IMR-90 (cell line): ENCODE measurements at regions not wholly inside any gene's neighbourhood (a gene's known extent, or its start where the extent isn't known, plus 50 kb on each side); places are given as distances from the start of the nearest gene placed in this dataset.

Experiments
- BHLHE40 ChIP-seq: fragments of 150-350 bp; IDR thresholded peaks from 2 replicates; pipeline ENCODE4 v1.6.1; 2016; ENCODE audit warnings: mild to moderate bottlenecking, low read depth, low read length
- CEBPB ChIP-seq: IDR thresholded peaks from 2 replicates; pipeline ENCODE4 v1.6.1; 2012; ENCODE audit warnings: low read depth, low read length, improper control_type of control experiment
- CHD1 ChIP-seq: IDR thresholded peaks from 2 replicates; pipeline ENCODE4 v1.6.1; 2012; ENCODE audit warnings: low read depth, low read length, improper control_type of control experiment
- FOS ChIP-seq: fragments of 150-350 bp; IDR thresholded peaks from 2 replicates; pipeline ENCODE4 v1.6.1; 2016; ENCODE audit warnings: low read depth, low read length
- MAFK ChIP-seq: IDR thresholded peaks from 2 replicates; pipeline ENCODE4 v1.6.1; 2012; ENCODE audit warnings: low read depth, low read length, improper control_type of control experiment
- MXI1 ChIP-seq: IDR thresholded peaks from 2 replicates; pipeline ENCODE4 v1.6.1; 2012; ENCODE audit warnings: low read depth, mild to moderate bottlenecking, low read length, moderate library complexity, borderline replicate concordance
- POLR2A ChIP-seq: IDR thresholded peaks from 2 replicates; pipeline ENCODE4 v1.6.1; 2012; ENCODE audit warnings: mild to moderate bottlenecking, low read depth, low read length
- RAD21 ChIP-seq: IDR thresholded peaks from 2 replicates; pipeline ENCODE4 v1.6.1; 2012; ENCODE audit warnings: low read length, improper control_type of control experiment
- RCOR1 ChIP-seq: IDR thresholded peaks from 2 replicates; pipeline ENCODE4 v1.6.1; 2012; ENCODE audit warnings: mild to moderate bottlenecking, low read length, improper control_type of control experiment; ENCODE audit not compliant: insufficient replicate concordance
- RFX5 ChIP-seq: IDR thresholded peaks from 2 replicates; pipeline ENCODE4 v1.8.0; 2012; ENCODE audit warnings: low read depth, mild to moderate bottlenecking, low read length, moderate library complexity
- SMC3 ChIP-seq: fragments of 150-350 bp; IDR thresholded peaks from 2 replicates; pipeline ENCODE4 v1.6.1; 2016; ENCODE audit warnings: low read depth, mild to moderate bottlenecking, antibody characterized with exemption, low read length, moderate library complexity
- TF ChIP-seq, protein P1 (sequence below): conservative IDR thresholded peaks from 2 replicates; pipeline ENCODE4 v1.5.1; 2012; ENCODE audit warnings: mild to moderate bottlenecking, low read depth, low read length, improper control_type of control experiment
- TF ChIP-seq, protein P2 (sequence below): fragments of 150-350 bp; IDR thresholded peaks from 2 replicates; pipeline ENCODE4 v1.6.1; 2016; ENCODE audit warnings: low read depth, mild to moderate bottlenecking, low read length, moderate library complexity, borderline replicate concordance
- TF ChIP-seq, protein P3 (sequence below): fragments of 150-350 bp; IDR thresholded peaks from 2 replicates; pipeline ENCODE4 v1.6.1; 2017; ENCODE audit warnings: mild to moderate bottlenecking, antibody characterized with exemption, low read length, low read depth

DNA sequence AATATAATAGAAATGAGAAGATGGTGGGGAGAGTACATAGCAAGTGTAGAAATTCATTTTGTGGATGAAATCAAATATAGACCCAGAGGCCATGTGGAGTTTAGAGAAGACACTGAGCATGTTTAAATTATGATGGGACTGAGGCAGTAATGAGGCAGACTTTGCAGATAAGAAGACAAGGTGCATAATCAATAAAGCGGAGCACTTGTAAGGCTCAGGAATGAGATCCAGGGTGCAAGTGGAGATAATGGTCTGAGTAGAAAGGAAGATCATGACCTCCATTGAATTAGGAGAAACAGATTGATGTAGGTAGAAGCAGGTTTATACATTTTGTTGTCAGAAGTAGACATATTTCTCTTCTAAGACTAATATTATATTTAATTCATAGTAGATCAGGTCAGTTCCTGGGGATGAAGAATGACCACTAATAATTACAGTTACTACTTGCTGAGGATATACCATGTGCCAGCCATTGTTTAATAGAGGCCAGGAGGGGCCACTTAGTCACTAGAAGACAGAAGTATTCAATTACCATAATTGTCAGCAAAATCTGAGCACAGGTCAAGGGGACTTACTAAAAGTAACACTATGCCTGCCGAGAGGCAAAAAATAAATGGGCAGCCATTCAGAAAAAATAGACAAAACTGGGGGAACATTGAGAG, 479.8 kb downstream of the DNAH5 start:
- TF ChIP-seq, protein P1, sequence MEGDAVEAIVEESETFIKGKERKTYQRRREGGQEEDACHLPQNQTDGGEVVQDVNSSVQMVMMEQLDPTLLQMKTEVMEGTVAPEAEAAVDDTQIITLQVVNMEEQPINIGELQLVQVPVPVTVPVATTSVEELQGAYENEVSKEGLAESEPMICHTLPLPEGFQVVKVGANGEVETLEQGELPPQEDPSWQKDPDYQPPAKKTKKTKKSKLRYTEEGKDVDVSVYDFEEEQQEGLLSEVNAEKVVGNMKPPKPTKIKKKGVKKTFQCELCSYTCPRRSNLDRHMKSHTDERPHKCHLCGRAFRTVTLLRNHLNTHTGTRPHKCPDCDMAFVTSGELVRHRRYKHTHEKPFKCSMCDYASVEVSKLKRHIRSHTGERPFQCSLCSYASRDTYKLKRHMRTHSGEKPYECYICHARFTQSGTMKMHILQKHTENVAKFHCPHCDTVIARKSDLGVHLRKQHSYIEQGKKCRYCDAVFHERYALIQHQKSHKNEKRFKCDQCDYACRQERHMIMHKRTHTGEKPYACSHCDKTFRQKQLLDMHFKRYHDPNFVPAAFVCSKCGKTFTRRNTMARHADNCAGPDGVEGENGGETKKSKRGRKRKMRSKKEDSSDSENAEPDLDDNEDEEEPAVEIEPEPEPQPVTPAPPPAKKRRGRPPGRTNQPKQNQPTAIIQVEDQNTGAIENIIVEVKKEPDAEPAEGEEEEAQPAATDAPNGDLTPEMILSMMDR, result no peak
- TF ChIP-seq MXI1 (no peak), CHD1 (no peak), MAFK (no peak), POLR2A (no peak), RAD21 (no peak), CEBPB (no peak), RCOR1 (no peak), FOS (no peak), RFX5 (no peak), SMC3 (no peak), BHLHE40 (no peak)
- TF ChIP-seq, protein P2, sequence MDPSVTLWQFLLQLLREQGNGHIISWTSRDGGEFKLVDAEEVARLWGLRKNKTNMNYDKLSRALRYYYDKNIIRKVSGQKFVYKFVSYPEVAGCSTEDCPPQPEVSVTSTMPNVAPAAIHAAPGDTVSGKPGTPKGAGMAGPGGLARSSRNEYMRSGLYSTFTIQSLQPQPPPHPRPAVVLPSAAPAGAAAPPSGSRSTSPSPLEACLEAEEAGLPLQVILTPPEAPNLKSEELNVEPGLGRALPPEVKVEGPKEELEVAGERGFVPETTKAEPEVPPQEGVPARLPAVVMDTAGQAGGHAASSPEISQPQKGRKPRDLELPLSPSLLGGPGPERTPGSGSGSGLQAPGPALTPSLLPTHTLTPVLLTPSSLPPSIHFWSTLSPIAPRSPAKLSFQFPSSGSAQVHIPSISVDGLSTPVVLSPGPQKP, result no peak
- TF ChIP-seq, protein P3, sequence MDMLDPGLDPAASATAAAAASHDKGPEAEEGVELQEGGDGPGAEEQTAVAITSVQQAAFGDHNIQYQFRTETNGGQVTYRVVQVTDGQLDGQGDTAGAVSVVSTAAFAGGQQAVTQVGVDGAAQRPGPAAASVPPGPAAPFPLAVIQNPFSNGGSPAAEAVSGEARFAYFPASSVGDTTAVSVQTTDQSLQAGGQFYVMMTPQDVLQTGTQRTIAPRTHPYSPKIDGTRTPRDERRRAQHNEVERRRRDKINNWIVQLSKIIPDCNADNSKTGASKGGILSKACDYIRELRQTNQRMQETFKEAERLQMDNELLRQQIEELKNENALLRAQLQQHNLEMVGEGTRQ, result no peak
